ENCODE measurements at regions not wholly inside any gene's neighbourhood (a gene's known extent, or its start where the extent isn't known, plus 50 kb on each side); places are given as distances from the start of the nearest gene placed in this dataset.
A peak's percentile ranks its signal among the peaks of the same experiment; 100 is the strongest.
"Not testable (repeated sequence)": the region's sequence is repeated elsewhere in the genome, so short reads cannot be mapped to it uniquely, and the experiment has no call there.

DNA sequence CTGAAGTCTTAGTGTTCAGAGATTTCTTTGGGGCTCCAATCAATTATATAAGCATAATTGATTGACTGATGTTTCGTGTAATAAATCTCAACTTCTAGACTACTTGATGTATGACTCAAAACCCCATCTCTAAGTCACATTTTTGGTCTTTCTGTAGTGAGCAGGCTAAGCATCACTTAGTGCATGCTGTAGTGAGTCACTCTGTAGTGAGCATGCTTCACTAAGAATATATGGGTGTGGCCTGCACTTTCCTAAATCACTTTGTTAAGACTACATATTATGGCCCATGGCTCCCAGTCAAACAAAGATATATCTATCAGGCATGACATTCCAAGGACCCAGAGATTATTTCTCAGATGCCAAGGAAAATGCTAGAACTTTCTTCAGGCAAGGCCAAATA lies 909.4 kb upstream of the LRFN5 start:
- DNase-seq (ENCODE audit: low read depth) = peak; percentile 43

DNA sequence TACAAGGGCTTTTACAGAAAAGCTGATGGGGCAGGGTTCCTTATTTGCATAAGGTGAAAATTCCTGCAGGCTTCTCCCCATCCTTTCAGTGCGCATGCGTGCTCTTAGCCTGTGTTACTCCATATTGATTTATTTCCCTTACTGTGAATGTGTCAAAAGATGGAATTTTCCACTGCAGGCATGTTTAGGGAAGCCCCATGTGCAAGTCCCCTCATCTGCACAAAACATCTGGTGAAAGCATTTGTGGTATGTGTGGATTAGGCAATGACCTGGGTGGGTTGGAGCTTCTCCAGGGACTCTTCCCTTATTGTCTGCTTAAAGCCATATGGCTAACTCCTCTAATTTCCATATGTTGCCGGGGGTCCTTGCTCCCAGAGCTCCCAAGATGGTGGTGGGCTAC lies 912.7 kb upstream of the LRFN5 start:
- peak; percentile 62 for DNase-seq (ENCODE audit: low read depth)

DNA sequence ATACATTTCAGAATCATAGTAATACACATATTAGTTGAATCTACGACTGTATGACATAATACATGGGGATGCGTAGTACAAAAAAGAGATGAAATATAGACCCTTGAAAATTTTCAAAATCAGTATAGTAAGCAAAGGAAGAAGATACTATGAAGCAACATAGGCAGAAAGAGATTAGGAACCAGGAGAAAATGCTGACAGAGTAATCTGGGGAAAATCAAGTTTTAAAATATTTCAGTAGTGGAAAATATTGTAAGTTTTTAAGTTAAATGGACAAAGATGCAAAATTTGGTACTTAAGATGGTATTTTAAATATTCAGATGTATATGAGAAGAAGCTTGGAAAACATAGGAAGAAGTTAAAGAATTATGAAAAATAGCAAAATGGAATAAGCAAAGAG lies 915.6 kb upstream of the LRFN5 start:
- no peak for DNase-seq (ENCODE audit: low read depth)

DNA sequence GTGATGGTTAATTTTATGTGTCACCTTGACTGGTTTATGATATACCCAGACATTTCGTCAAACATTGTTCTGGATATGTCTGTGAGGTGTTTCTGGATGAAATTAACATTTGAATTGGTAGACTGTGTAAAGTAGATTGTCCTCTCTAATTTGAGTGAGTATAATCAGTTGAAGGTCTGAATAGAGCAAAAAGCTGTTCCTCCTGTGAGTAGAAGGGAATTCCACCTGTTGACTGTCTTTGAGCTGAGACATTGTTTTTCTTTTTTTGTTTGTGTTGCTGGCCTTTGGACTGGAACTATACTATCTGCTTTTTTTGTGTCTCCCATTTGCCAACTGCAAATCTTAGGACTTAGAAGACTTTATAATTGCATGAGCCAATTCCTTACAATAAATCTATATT lies 920.9 kb upstream of the LRFN5 start:
- DNase-seq (ENCODE audit: low read depth) = no peak

DNA sequence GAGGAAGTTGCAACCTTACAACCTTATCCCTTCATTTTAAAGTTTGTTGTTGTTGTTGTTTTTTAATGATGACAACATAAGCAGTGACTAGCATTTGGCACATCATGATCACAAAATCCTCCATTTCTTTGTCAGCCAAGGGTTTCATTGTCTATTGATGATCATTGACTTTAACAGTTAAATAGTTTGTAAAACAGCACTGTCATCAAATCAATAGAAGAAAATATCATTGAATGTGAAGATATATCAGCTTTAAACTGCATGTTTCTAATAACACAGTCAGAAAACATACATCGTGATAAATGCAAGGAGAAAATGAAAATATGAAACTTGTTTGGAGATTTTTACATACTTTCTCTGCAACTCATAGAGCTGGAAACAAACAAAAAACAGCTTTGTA lies 922.3 kb upstream of the LRFN5 start:
- DNase-seq (ENCODE audit: low read depth) = no peak

DNA sequence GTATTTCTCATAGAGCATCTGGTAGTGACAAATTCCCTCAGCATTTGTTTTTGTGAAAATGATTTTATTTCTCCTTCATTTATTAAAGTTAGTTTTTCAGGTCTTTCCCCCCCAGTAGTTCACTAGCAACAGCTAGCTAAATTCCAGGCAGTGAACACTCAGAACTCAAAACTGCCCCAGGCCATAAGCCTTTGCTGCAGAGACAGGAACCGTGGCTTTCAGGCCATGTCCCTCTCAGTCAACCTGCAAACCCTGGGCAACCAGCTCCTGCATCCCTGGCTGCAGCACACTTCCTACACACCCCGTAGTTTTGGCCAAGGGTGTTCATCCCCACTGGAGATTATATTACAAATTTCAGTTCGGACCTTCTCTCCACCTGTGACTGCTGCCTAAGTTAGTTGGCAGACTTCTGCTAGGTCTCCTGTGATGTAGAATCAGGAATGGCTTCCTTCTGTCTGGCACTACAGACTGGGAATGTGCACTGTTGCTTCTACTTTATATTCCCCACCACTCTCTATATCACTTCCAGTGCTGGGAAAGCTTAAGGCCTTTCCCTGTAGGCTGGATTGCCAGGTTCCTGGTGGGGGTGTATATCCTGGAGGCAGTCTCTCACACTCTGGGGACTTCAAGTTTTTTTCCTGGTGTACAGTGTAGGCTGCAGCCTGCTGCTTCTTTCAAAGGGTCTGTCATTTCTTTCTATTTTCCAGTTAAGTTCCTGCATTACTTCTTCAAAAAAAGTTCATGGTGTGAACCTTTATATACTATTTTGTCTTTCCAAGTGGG lies 924.4 kb upstream of the LRFN5 start:
- DNase-seq (ENCODE audit: low read depth) = peak; percentile 41

DNA sequence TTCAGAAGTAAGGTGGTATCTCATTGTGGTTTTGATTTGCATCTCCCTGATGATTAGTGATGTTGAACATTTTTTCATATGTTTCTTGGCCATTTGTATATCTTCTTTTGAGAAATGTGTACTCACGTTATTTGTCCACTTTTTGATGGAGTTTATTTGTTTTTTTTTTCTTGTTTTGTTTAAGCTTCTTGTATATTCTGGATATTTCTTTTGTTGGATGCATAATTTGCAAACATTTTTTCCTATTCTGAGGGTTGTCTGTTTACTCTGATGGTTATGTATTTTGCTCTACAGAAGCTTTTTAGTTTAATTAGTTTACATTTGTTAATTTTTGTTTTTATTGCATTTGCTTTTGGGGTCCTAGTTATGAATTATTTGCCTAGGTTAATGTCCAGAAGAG lies 927.4 kb upstream of the LRFN5 start:
- no peak for DNase-seq (ENCODE audit: low read depth)

DNA sequence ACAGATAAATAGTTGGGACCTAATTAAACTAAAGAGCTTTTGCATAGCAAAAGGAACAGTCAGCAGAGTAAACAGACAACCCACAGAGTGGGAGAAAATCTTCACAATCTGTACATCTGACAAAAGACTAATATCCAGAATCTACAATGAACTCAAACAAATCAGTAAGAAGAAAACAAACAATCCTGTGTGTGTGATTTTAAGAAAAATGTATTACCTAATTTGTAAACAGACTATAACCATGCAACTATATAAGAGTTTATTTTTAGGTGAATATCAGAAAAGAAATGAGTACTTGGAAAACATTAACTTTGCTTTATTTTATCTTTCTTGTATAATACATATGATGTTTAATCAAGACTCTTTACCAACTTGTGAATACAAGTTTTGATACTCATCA lies 929.5 kb upstream of the LRFN5 start:
- not testable (repeated sequence) for DNase-seq (ENCODE audit: low read depth)

DNA sequence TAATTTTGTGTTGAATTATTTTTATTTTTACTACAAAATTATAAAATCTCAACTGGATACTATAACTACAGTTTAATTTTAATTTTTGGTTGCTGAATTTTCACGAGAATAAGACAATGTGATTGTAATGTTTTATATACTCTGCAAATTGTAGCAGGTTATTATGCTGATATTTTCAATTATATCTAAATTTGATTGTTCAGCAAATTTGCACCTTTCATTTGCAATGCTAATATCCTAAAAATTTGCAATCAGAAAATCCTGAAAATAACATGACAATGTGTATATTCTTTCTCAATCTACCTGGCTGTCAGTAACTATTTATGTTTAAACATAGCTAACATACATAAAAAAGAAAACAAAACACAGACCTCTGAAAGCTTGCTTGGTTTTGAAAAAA lies 932.2 kb upstream of the LRFN5 start:
- no peak for DNase-seq (ENCODE audit: low read depth)

DNA sequence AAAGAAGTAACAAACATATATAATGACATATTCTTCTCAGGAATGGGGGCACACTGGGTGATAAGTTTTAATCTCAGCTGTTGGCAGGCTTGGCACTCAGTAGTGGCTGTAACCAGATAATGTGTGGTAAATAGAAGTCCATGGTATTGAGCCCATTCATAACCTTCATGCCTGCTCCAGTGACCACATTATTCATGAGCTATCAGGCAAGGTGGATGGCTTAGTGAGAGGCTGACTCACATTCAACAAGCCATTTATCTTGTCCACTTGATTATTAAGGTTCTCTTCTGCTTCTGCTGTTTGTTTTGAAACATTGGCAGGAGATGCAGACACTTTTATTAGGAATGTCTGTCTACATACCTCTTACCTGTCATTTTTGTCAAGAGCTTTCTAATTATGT lies 950.4 kb upstream of the LRFN5 start:
- DNase-seq (ENCODE audit: low read depth) = no peak

DNA sequence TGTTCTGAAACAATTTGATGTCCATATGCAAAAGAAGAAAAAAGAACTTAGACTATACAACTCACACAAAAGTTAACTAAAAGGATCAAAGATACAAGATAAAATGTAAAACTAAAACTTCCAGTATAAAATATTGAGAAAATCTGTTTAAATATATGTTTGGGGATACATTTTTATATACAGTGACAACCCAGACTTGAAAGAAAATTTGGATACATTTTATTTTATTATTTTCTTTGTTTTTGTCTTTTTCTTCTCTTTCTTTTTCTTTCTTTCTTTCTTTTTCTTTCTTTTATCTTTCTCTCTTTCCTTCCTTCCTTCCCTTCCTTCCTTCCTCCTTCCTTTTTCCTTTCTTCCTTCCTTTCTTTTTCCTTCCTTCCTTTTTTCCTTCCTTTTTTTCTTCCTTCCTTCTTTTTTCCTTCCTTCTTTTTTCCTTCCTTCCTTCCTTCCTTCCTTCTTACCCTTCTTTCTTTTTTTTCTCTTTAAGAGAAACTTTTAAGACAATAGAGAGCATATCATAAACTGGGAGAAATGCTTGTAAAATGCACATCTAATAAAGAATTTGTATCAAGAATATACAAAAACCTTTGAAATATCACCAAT lies 954.5 kb upstream of the LRFN5 start:
- DNase-seq (ENCODE audit: low read depth) = no peak

DNA sequence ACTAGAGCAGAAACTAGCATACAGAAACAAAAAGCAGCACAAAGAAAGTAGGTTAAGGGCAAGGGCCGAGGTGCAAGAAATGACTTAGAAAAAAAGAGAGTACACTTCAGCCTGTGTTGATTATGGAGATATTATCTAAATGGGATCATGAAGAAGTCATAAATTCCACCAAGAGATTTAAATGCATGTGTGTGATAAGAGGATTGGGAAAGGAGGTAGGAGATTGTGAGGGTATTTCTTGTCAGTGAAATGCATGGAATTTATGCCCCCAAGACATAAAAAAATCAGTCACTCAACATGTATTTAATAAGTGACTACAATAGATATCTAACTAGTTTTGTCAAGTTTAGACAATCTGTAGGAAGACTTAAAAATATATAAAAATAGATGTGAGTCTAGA lies 976.2 kb upstream of the LRFN5 start:
- peak; percentile 5 for DNase-seq (ENCODE audit: low read depth)

DNA sequence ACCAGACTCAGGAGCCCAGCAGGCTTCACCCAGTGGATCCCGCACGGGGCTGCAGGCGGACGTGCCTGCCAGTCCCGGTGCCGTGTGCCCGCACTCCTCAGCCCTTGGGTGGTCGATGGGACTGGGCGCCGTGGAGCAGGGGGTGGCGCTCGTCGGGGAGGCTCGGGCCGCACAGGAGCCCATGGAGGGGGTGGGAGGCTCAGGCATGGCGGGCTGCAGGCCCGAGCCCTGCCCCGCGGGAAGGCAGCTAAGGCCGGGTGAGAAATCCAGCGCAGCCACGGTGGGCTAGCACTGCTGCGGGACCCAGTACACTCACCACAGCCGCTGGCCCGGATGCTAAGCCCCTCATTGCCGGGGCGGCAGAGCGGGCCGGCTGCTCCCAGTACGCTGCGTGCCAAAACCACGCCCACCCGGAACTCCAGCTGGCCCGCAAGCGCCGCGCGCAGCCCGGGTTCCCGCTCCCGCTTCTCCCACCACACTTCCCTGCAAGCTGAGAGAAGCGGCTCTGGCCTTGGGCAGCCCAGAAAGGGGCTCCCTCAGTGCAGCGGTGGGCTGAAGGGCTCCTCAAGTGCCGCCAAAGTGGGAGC lies 977.0 kb upstream of the LRFN5 start:
- DNase-seq (ENCODE audit: low read depth) = peak; percentile 51

DNA sequence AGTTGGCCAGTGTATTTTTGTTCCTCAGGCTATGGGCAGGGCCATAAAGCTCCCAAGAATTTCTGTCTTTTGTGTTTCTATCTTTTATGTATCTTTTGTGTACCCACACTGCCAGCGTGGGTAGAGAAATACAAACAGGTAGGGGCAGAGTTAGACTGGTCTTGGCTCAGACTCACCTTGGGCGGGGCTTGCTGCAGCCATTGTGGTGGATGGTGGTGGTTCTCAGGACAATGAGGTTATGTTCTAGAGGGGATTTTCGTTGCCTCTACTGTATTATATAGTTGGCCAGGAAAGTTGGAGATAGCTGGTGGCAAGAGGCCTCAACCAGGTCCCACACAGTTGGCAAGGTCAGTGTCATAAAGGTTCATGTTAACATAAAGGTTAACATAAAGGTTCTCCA lies 977.5 kb upstream of the LRFN5 start:
- DNase-seq (ENCODE audit: low read depth) = peak; percentile 5

DNA sequence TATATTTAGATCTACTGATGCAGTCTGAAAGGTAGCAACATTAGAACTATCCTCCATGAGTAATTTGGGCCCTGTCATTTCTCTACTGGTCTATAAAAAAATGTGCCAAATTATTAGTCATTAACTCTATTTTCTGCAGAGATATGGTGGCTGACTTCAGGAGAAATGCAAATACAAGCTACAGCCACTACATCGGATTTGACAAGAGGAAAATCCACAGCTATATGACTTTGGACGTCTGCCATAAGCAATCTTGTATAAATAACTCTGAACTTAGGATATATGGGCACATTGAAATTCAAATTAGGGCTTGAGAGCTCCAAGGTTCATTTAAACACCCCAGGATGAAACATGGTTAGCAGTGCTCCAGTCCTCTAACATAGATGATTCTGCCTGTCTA lies 983.0 kb upstream of the LRFN5 start:
- DNase-seq (ENCODE audit: low read depth) = no peak

DNA sequence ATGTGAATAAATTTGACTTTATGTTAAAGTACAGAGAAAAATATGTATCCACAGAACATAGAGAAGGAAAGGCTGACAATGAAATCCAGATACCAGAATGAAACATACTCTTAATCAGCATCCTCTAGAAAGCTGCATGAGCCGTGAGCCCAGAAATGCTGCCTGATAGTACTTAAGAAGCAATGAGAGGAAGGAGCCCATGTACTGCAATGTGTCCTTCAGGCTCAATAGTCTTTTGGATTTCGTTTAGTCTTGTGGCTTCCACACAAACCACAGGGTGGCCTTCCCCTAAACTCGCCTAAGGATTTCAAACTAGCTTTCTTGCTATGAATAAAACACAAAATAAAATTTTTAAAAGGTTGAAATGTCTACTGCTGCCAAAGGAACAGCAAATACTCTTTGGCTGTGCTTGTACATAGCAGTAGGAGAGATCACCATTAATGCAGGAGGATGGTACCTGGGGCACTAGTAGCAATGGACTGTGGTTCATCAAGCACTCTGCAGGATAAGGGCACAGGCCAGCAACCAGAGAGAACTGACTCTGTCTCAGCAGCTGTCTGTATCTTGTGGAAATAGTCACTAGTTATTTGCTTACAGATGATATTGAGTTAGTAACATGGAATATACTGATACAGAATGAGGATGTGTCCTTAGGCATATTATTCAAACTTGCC lies 988.3 kb upstream of the LRFN5 start:
- DNase-seq (ENCODE audit: low read depth) = no peak

DNA sequence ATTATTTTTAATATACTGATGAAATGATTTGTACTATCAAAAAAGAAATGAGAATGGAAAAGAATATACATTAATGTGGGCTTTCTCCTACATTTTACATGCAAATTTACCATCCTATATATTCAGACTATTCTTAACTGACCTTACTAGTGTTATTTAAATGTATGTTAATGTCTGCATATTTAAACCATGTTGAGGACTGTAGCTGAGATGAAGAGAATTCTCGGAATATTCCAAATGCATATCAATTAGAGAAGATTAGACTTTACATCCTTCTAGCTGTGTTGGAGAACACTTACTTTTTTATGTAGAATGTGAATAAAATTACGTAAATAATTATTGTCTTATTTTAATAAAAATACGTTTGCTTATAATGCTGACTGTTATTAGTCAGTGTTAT lies 990.1 kb upstream of the LRFN5 start:
- DNase-seq (ENCODE audit: low read depth) = no peak

DNA sequence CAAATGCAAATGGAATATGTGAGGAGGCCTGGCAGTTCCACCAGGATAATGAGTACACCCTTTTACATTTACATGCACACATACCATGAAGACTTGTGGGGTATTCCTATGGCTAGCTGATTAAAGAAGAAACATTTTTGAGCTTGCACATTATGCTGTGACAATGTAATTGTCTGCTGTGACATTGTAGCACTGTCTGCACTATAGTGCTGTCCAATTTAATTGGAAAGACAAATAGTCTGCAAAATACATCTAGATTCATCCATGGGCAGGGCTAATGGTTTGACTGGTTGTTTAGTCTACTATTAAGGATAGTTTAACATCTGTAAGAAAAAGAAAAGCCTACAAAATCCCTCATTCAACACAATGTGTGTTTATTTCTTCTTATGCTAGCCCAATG lies 1005.6 kb upstream of the LRFN5 start:
- no peak for DNase-seq (ENCODE audit: low read depth)

DNA sequence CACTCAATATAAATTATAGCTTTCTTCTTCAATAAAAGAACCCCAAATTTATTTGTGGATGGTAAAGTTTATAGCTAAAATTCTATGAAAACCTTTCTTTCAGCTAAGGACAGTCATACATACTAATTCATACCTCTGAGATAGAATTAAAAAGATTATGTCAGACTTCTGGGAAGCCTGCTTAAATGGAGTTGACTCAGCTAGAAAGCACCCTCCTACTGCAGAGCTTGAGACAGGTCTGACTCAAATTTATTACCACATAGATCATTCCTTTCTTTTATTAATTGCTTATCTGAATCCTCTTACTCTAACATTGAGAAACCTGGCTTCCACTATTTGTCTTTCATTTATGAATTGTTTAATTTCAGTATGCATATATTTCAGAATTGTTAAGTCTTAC lies 1007.0 kb upstream of the LRFN5 start:
- no peak for DNase-seq (ENCODE audit: low read depth)

DNA sequence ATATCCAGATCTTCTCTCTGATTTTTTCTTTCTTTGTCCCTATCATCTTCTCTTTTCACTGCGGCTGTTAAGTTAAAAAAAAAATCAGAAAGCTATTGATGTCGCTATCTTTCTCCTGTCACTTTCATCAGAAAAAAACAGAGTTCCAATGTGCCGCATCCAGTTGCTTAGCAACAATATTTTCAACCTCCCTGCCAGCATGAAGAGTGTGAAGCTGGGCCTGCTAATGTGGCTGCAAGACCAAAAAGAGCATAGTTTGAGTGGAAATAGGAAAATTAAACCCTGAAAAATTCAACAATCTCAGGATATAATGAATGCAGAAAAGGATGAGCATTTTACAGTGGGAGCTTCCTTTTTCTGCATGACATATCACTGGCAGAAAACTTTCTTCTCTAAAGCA lies 1025.4 kb upstream of the LRFN5 start:
- DNase-seq (ENCODE audit: low read depth) = no peak

DNA sequence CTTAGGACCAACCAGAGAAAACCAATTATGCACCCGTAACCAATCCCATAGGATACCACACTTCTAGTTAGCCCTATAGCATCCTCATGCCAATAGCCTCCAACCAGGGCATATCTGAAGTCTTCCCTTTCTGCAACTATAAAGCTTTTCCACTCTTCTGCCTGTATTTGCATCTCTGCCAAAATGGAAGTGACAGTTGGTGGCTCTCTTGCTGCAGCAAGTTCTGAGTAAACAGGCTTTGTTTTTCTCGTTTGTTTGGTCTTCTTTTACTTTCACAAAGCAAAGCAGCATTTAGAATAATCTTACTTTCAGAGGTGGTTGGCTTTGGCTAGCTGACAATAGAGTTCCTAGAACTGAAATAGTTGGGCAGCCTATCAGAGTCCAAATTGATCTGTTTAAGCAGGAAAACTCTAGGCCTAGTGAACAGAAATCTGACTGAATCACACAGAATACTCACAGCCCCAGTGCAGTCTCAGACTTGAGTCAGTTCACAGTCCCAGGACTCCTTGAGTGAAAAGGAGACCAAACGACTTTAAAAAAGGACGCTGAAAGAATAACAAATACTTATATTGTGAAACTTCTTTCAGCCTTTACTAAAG lies 1029.7 kb upstream of the LRFN5 start:
- no peak for DNase-seq (ENCODE audit: low read depth)

DNA sequence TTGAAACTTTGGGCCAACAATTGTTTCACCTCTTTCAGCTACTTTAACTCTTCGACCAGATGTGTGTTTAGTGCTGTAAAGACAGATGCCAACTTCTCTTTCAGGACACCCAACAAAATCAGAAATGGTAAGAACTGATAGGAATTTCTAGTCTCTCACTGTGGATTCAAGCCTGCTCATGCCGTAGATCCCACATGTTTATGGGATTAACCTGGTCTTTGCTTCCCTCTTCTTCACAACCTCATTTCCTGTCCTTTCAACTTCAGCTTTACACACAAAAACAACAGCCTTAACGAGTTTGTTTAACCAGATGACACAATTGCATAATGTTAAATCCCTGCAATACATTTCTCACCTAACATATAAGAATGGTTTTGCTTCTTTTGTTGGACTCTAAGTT lies 1031.9 kb upstream of the LRFN5 start:
- DNase-seq (ENCODE audit: low read depth) = no peak

DNA sequence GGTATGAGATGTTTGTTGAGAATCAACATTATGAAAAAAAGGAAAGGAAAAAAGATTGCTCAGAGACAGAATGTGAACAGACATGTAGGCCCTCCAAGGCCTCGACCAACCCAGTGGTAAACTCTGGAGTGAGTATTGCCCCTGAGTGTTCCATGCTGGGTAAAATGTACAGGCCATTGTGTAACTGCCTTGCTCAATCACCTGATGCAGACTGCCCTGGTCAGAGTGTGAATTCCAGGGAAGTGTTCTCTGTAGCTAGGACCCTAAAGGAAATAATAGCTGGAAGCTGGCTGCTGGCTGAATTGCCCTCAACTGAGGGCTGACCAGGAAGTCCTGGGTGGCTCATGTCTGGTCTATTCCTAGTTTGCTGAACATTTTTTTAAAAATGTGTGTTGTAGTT lies 1081.4 kb upstream of the LRFN5 start:
- no peak for DNase-seq (ENCODE audit: low read depth)
